ENCODE measurements at regions not wholly inside any gene's neighbourhood (a gene's known extent, or its start where the extent isn't known, plus 50 kb on each side); places are given as distances from the start of the nearest gene placed in this dataset.
"Not testable (repeated sequence)": the region's sequence is repeated elsewhere in the genome, so short reads cannot be mapped to it uniquely, and the experiment has no call there.

DNA sequence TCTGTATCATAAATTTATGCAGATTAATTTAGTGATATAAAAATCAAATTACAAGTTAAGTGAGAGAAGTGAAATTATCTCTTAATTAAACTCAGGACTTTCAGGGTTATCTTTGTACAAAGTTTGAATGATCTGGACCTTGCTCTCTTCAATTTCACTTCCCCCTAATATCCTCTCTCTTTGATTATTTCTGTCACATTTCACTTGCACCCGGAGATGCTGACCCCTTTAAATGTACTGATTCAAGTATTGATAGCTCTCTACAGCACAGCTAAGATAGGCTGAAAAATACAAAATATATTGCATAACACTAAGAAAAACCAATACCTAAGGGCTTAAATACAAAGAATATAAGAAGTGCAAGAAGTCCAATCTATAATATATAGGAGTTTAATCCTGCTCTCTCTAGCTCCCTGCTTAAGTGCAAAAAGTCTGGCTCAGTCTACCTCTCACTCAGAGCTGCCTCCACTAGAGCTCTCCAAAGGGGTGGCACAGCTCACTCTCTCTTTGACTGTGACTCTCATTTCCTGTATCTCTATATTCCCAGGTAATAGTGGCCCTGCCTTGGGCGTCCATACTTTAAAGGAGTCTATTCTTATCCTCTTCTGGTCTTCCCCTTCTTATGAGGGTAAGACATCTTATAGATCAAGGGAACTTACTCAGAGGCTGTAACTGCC is 588.4 kb downstream of the RFPL4B start:
- TF ChIP-seq, protein P1, sequence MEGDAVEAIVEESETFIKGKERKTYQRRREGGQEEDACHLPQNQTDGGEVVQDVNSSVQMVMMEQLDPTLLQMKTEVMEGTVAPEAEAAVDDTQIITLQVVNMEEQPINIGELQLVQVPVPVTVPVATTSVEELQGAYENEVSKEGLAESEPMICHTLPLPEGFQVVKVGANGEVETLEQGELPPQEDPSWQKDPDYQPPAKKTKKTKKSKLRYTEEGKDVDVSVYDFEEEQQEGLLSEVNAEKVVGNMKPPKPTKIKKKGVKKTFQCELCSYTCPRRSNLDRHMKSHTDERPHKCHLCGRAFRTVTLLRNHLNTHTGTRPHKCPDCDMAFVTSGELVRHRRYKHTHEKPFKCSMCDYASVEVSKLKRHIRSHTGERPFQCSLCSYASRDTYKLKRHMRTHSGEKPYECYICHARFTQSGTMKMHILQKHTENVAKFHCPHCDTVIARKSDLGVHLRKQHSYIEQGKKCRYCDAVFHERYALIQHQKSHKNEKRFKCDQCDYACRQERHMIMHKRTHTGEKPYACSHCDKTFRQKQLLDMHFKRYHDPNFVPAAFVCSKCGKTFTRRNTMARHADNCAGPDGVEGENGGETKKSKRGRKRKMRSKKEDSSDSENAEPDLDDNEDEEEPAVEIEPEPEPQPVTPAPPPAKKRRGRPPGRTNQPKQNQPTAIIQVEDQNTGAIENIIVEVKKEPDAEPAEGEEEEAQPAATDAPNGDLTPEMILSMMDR (IDR thresholded peaks at IDR 0.05; ENCODE audit: low read depth, low read length): no peak
- no peak overlapping the region for H3K4me3 ChIP-seq (ENCODE audit: low read depth, low read length)

GRCh38 chr6:112936079-112936472 is 588.9 kb downstream of the RFPL4B start:
- TF ChIP-seq, protein P1 (IDR thresholded peaks at IDR 0.05; ENCODE audit: low read depth, low read length): no peak
- H3K4me3 ChIP-seq (ENCODE audit: low read depth, low read length): no peak overlapping the region

DNA sequence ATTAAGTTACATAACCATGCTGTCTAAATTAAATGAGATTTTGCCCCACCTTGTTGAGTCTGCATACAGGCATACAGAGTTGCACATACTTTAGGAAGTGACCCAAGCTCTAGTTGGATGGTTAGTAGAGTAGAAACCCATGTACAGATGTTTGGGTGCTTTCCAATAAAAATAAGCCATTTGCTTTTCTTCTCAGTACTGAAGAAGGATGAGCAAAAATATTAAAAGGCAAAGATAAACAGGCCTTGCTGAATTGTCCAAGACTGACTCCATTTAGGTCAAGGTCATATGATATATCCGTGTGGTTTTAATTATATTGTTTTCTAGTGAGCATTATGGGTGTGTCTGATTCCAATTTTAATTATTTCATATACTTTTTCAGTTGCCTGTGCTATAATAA is 589.4 kb downstream of the RFPL4B start:
- TF ChIP-seq, protein P1 (IDR thresholded peaks at IDR 0.05; ENCODE audit: low read depth, low read length): no peak
- H3K4me3 ChIP-seq (ENCODE audit: low read depth, low read length): no peak overlapping the region

DNA sequence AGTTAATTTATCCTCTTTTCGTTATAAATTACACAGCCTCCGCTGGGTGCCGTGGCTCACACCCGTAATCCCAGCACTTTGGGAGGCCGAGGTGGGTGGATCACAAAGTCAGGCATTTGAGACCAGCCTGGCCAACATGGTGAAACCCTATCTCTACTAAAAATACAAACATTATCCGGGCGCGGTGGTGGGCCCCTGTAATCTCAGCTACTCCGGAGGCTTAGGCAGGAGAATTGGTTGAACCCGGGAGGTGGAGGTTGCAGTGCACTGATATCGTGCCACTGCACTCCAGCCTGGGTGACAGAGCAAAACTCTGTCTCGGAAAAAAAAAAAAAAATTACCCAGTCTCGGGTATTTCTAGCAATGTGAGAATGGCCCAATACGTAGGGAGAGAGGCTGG is 590.6 kb downstream of the RFPL4B start:
- not testable (repeated sequence) for H3K4me3 ChIP-seq (ENCODE audit: low read depth, low read length)

GRCh38 chr6:112938650-112939049 is 591.5 kb downstream of the RFPL4B start:
- H3K4me3 ChIP-seq (ENCODE audit: low read depth, low read length): no peak overlapping the region
- TF ChIP-seq, protein P1 (IDR thresholded peaks at IDR 0.05; ENCODE audit: low read depth, low read length): no peak

- TF ChIP-seq, protein P1 (IDR thresholded peaks at IDR 0.05; ENCODE audit: low read depth, low read length): no peak
Observed at GRCh38 chr6:112939563-112939962, 592.4 kb downstream of the RFPL4B start.

GRCh38 chr6:112941613-112942012 is 594.5 kb downstream of the RFPL4B start:
- TF ChIP-seq, protein P1 (IDR thresholded peaks at IDR 0.05; ENCODE audit: low read depth, low read length): no peak
- H3K4me3 ChIP-seq (ENCODE audit: low read depth, low read length): no peak overlapping the region

More at GRCh38 chr6:112939563-112939962, 592.4 kb downstream of the RFPL4B start:
- H3K4me3 ChIP-seq (ENCODE audit: low read depth, low read length): no peak overlapping the region

DNA sequence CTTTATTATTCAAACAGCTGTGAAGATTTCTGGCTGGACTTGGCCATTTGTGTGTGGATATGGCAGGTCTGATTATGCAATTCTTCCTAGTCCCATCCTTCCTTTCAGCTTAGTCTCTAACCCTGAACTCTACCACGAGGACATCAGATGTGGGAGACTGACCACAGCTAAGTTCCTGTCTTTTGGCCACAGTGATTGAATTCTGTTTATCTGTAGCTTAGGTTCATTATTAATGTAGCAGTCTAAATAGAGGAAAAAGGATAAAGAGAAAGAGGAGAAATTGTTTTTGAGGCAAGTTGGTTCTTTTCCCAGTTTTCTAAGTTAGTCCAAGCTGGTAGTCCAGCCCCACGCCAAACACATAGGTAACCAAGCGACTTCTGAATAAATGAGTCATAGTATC is 598.9 kb downstream of the RFPL4B start:
- TF ChIP-seq, protein P1 (IDR thresholded peaks at IDR 0.05; ENCODE audit: low read depth, low read length): no peak
- no peak overlapping the region for H3K4me3 ChIP-seq (ENCODE audit: low read depth, low read length)
